Fibroblast of skin of right biceps (primary cell): ENCODE measurements at regions not wholly inside any gene's neighbourhood (a gene's known extent, or its start where the extent isn't known, plus 50 kb on each side); places are given as distances from the start of the nearest gene placed in this dataset.
"Not testable (repeated sequence)": the region's sequence is repeated elsewhere in the genome, so short reads cannot be mapped to it uniquely, and the experiment has no call there.

Source experiments
- DNase-seq: peaks from one replicate; pipeline ENCODE4 v3.0.0-alpha.2; 2013

DNA sequence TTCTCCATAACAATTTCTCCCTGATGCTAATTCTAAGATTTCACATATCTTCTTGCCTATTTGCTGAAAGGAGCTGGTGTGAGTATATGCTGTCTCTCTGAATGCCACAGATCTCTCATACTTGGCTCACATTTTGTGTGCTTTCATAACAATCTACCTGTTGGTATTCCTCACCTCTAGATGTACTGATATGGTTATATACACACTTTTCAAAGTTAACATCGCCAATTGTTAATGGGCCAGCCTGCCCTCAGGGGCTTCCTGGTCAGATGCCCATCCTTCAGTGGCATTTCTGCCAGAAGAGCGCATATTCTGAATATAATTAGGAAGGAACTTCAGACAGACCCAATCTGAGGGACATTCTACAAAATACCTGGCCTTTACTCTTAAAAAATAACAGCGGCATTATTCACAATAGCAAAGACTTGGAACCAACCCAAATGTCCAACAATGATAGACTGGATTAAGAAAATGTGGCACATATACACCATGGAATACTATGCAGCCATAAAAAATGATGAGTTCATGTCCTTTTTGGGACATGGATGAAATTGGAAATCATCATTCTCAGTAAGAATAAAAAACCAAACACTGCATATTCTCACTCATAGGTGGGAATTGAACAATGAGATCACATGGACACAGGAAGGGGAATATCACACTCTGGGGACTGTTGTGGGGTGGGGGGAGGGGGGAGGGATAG, 123.9 kb upstream of the FAT1 start:
- DNase-seq, result not testable (repeated sequence)

DNA sequence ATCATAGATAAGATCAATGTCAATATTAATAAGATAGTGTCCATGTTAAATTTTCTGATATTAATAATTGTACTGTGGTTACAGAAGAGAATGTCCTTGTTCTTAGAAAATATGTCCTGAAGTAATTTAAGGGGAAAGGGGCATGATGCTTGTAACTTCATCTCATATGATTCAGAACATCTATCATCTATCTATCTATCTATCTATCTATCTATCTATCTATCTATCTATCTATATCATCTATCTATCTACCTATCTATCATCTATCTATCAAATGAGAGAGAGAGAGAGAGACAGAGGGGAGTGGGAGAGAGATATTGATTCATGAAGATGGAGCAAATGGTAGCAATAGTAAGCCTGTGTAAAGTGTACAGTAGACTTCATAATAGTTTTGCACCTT, 124.8 kb upstream of the FAT1 start:
- DNase-seq, result no peak

DNA sequence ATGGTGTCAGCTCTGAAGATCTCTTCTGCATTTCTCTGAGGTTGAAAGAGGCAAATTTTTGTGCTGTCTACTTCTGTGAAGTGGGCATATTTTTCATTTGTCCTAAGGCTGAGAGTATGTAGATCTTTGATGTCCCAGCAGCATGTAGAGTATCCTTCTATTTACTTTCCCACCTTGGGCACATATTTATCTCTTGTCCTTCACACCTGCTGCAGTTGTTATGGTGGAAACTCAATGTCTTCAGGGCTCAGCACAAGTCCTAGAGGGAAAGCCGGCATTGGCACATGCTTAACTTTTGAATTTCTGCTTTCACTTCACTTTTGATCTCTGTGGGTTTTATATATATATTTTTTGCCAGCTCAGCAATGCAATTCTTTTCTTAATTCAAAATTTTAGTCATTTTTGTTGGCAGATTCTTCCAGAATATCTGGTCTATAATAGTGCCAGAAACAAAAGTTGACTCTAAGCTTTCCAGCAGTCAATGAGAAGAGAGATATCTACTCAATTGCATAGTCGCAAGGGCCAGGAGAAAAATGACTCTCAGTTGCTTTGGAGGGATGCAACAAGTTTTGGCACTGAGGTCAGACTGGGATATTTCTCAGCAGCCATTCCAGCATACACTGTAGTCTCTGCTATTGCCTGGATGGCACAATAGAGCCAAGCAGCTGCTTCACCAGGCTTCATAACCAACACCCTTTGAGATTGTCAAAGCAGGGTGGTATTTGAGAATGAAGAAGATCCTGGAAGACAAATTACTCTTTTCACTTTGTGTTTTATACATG, 127.8 kb upstream of the FAT1 start:
- DNase-seq, result no peak

DNA sequence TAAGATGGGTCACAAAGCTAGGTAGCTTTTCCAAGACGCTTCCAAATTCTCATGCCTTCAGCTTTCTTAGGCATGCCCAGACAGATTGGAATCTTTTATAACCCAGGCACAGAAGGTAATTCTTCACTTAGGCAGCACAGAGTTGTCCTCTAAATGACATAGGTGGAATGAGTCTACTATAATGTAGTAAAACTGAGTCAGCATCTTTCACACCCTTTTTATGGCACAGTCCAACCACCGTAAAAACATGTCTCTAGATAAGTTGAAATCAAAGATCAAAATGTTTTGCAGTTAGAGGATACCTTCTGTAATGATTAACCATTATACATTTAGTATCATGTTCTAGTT, 128.4 kb upstream of the FAT1 start:
- no peak for DNase-seq

DNA sequence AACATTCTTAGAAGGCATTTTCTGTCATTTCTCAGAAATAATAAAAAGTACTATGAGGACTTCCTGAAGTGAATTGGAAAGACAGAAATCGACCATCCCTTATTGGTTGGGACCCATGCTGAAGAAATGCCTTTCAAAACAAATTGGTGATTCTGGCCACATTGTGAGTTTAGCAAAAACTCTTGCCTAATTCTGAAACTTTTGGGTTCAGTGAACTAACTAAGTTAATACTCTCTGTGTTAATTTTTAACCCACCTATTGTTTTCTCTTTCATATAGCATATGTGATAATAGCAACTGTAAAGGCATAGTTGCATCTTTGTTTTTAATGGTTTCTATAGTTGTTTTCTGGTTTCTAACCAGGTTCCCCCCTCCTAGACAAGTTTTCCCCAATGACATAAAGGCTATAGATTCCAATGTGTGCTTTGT, 129.3 kb upstream of the FAT1 start:
- DNase-seq, result no peak

DNA sequence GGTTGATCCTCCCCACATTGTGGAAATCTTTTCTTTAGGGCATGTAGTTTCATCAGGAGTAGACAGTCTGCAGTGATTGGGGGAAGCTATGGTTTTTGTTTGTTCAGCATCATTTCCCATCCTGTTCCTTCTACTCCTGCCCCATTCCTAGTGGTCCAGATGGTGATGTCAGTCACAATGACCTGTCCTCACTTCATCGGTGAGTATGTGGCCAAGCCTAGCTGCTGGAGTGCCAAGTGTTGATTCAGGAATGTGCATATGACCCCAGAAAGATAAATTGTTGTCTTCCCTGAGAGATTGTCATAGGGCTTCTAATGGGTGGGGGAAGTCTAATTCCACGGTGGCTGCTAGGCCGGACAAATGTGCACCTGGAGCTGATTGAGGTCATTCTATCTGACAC, 130.6 kb upstream of the FAT1 start:
- DNase-seq, result no peak

DNA sequence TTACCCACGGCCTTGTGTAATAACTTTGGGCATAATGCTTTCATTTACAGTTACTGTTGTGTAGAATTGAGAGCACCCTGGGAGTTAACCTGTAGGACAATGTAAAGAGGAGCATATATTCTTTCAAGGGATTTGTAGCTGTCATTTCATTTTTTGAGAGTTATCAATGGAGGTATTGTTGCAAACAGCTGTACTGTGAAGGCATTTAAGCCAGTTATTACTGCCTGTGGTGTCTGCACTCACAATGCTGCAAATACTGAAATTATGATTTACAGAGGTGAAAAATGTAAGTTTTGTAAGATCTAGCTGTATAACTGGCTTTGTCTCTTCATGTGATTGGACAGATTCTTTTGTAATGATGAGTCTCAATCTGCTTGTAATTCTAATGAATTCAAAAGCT, 131.5 kb upstream of the FAT1 start:
- DNase-seq, result no peak

DNA sequence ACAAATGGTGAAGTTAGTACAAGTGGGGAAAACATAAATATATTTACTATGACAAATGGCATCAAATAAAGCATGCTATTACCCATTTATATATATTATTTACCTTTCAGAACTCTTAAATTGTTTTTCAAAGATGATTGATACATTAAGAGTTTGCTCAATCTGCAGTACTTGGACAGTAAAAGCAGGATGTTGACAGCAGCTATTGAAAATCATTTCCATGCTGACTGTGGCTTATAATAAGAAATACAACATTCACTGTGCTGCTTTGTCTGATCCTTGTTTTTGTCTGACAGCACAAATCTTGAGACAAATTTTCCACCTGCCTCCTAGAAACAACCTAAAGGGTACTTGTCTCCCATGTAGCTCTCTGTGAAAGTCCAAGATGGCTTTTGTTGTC, 134.1 kb upstream of the FAT1 start:
- DNase-seq, result no peak

DNA sequence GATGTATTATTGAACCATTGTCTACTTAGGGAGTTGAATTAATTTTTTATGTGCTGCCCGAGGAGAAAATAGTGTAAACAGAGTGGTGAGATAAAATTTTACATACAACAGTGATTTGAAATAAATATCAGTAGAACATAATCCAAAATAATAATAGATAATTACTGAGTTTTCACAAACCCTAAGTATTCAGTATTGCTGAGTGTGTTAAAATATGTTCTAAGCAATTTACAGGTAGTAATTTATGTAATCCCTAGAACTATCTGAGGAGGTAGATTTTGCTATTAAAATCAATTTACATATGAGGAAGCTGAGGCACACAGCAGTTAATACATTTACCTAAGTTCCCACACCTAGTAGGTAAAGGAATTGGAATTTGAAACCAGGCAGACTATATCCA, 134.7 kb upstream of the FAT1 start:
- no peak for DNase-seq

DNA sequence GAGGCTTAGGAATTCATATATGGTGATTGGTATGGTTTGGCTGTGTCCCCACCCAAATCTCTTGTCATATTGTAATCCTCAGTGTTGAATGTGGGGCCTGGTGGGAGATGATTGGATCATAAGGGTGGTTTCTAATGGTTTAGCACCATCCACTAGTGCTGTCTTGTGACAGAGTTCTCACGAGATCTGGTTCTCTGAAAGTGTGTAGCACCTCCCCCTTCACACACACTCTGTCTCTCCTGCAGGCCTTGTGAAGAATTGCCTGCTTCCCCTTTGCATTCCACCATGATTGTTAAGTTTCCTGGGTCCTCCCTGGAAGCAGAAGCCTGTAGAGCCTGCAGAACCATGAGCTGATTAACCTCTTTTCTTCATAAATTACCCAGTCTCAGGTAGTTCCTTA, 135.8 kb upstream of the FAT1 start:
- DNase-seq, result no peak

DNA sequence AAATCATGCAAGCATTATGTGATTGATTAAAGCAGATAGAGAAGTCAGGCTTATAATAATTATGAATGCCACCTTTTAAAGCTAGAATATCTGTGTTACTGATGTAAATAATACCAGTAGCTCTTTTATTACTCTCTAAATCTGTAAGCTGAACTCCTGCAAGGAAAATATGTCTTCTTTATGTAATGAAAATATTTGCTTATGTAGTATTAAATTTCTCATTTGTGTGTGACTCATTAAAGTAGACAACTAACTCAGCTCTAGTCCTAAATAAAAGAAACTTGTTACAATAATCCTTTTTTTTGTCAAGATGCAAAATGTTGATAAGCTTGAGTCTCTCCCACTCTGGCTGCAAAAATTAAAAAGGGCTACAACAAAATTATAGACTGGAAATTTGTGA, 137.7 kb upstream of the FAT1 start:
- no peak for DNase-seq

DNA sequence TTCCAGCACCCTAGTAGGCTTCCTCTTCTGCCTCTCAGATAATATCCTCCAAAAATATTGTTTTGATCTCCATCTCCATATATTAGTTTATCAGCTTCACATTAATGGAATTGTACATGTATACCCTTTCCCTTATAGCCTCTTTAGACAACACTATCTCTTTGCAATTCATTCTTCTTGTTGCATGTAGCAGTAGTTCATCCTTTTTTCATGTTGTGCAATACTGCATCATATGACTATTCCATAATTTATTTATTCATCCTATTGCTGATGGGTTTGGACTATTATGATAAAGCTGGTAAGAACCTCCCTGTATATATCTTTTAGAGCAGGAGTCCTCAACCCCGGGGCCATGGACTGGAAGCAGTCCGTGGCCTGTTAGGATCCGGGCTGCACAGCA, 148.2 kb upstream of the FAT1 start:
- DNase-seq, result no peak

DNA sequence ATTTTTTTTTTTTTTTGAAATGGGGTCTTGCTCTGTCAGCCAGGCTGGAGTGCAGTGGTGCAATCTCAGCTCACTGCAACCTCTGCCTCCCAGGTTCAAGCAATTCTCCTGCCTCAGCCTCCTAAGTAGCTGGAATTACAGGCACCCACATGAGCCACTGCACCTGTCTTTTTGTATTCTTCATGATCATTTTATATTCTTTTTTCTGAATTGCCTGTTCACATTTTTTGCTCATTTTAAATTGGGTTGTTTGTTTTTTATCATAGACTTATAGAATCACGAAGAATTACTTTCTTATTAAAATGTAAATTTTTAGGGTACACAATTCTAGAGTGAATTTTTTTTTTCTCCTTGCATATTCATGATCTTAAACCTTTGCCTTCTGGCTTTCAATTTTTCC, 149.4 kb upstream of the FAT1 start:
- DNase-seq, result not testable (repeated sequence)

DNA sequence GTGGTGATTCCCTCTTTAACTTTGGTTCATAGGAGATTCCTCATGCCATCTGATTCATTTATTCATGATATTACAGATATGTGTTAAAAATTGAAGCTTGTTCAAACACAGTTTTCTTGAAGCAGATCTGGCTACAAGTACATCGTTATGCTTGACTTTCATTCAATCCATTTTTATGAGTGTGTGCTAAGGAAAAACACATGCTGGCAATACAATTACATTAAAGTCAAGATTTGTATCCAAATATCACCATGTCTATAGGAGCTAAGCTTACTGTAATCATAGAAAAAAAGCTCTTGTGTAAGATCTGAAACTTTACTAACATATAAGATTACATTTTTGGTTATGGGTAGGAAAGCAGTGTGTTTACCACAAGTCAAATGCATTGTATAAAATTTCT, 151.8 kb upstream of the FAT1 start:
- DNase-seq, result no peak

DNA sequence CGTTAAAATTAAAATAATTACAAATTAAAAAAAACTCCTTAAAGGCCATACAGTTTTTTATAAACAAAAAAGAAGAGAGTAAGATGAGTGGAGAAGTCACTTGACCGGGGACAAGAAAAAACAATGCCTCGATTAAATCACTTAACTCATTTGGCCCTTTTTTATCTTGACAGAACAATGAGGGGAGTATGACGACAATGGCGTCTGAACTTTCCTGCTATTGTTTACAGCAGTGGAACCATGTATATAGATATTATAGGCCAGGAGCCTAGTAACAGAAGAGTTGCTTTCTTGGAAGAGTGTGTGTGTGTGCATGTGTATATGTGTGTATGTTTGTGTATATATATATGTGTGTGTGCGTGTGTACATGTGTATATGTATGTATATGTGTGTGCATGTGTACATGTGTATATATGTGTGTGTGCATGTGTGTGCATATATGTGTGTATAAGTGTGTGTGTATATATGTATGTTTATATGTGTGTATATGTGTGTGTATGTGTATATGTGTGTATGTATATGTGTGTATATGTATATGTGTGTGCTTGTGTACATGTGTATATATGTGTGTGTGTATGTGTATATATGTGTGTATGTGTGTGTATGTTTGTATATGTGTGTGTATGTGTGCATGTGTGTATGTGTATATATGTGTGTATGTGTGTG, 153.4 kb upstream of the FAT1 start:
- DNase-seq, result no peak

DNA sequence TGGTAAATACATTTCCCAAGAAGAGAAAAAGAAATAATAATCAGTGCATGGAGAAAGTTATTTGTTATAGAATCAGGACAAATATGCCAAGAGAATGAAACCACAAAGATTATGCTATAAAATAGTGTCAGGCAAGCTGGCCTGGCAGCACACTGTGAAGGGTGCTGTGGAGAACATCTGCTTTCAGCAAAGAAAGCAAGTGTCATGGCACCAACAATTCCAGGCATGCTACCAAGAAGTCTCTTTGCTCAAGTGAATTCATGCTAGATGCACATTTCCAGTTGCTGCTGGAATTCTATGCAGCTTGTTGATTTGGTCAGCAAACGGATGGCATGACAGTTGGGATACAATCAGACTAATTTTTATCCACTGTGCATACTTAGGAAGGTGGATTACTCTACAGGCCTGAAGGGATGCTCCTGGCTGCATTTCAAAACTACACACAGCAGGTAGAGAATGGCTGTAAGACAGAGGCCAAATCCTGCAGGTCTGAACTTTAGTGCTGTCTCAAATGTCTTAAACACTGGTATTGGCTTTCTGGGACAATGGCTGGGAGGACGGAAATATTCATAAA, 154.6 kb upstream of the FAT1 start:
- DNase-seq, result no peak

DNA sequence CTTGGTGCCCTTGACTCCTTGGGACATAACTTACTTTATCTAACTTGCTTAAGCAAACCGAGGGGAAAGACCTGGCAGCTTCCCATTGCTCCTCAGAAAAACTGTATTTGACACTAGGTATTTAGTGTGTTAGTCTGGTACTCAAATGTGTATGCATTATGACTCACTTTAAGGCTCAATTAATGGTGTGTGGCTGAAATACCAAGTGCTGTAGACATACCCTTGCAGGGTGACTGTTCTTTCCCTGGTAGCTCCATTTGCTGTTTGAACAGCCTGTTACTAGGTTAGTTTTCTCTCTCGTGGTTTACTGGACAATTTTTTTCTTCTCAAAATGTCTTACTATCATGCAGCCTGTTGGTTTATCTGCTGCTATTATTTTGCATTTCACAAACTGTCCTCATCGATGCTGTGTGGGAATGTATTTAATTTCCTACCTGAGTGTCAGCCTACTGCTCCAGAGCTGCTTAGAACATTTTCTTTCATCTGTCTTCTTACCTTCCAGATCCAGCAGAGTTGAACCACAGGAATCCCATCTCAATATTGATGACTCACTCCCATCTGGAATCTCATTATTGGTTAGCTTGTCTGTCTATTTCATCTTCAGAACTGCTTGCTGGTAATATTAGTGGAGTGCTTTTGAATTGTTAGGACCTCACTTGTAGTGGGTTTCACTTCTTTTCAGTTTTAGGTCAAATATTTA, 158.0 kb upstream of the FAT1 start:
- DNase-seq, result peak; percentile 88

DNA sequence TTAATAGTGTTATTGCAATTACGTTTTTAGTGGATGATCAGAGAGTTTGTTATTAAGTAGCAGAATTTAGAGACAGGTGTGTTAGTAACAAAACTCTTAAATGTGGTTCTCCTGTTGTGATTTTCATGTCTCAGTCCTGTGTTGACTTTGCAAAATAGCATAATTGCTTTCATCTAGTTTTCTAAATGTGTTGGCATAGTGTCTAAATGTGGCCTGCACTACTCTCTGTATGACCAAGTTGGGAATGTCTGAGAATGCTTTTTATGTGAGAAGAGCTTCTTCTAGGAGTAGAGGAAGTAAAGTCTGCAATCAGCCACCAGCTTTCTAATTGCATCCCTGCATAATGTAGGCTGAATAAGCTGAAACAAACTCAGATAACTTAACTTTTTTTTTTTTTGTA, 158.6 kb upstream of the FAT1 start:
- no peak for DNase-seq

DNA sequence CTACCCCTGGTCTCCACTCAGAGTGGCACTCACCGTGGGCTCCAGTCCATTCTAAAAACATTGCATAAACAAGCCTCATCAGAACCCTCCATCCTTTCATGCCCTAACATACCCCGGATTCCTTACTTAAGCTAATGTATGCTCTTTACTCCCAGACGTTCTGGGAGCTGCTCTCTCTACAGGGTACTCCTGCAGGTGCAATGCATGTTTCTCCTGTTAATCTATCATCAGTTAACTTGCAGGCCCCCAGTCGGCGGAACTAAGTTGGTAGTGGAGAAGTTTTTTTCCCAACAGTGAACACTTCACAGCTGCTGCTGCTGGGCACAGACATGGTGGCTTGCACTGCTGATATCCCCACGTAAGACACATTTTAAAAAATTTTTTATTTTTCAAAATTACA, 161.6 kb upstream of the FAT1 start:
- no peak for DNase-seq

DNA sequence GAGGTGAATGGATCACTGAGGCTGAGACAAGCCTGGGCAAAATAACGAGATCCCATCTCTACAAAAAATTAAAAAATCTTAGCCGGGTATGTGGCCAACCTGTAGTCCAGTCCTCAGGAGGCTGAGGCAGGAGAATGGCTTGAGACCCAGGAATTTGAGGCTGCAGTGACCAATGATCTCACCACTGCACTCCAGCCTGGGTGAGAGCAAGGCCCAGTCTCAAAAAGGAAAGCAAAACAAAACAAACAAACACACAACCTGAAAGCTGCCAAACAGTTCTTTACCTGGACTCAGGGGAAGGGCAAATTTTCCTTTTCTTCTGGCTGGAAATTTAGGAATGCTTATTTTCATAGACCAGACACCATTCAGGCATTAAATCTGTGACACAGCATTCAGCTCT, 163.1 kb upstream of the FAT1 start:
- DNase-seq, result no peak

DNA sequence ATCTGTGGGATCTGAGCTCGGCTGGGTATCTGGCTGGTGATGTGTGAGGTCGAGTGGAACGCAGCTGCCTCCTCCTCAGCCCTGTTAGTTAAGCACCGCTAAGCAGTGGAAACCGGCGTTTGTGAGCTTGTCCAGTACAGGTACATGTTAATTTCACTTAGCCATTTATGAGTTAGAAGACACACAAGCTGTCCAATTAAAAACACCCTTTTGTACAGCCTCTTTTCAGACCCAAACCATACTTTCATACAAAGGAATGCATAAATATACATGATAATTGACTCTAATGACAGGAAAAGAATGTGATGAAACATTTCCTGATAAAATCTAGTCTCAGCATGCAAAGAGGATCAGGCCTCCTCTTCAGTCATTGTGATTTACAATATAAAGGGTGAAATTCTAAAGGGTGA, 163.6 kb upstream of the FAT1 start:
- peak; percentile 51 for DNase-seq

DNA sequence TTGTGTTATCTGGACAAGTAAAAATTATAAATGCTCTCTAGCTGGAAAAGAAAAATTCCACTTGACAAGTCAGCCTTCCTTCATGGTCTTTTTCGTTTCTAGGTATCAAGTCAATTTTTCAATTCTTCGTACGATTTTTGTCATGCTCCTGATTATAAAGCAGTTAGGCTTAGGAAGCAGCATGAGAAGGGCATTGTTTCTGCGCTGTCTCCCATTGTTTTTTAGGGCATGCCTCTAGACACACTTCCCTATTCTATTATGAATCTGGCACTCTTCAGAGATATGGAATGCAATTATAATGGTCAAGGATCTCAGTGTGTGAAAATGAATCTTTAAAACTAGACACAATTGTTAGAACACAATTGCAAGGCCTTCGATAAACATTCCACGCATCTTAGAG, 164.1 kb upstream of the FAT1 start:
- no peak for DNase-seq
